ENCODE measurements at regions not wholly inside any gene's neighbourhood (a gene's known extent, or its start where the extent isn't known, plus 50 kb on each side); places are given as distances from the start of the nearest gene placed in this dataset.

GRCh38 chr9:7500521-7500920 lies 299.1 kb downstream of the DMAC1 start:
- TF ChIP-seq, protein P1, sequence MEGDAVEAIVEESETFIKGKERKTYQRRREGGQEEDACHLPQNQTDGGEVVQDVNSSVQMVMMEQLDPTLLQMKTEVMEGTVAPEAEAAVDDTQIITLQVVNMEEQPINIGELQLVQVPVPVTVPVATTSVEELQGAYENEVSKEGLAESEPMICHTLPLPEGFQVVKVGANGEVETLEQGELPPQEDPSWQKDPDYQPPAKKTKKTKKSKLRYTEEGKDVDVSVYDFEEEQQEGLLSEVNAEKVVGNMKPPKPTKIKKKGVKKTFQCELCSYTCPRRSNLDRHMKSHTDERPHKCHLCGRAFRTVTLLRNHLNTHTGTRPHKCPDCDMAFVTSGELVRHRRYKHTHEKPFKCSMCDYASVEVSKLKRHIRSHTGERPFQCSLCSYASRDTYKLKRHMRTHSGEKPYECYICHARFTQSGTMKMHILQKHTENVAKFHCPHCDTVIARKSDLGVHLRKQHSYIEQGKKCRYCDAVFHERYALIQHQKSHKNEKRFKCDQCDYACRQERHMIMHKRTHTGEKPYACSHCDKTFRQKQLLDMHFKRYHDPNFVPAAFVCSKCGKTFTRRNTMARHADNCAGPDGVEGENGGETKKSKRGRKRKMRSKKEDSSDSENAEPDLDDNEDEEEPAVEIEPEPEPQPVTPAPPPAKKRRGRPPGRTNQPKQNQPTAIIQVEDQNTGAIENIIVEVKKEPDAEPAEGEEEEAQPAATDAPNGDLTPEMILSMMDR (conservative IDR thresholded peaks at IDR 0.05 in 1 of 2, IDR thresholded peaks at IDR 0.05 in 1 of 2; ENCODE audit: low read depth in 1 of 2, low read length in 2 of 2): no peak
- TF ChIP-seq EZH2 (IDR thresholded peaks at IDR 0.05; ENCODE audit: low read length, missing control alignments): no peak

Measured in fibroblast of lung (primary cell).